Coronary artery (tissue), 2 donors: ENCODE measurements at regions not wholly inside any gene's neighbourhood (a gene's known extent, or its start where the extent isn't known, plus 50 kb on each side); places are given as distances from the start of the nearest gene placed in this dataset.

Experiments used
- DNase-seq: peaks from one replicate; pipeline ENCODE4 v3.0.0-alpha.2; 2017; ENCODE audit warnings: low spot score
- H3K27ac ChIP-seq, 2 donors: fragments of 200-600 bp; sonication (generic); one replicate each; pipeline ENCODE4 v1.5.1; 2016 to 2019
- H3K4me3 ChIP-seq: fragments of 200-600 bp; sonication (generic); 2 replicates; pipeline ENCODE4 v1.5.1; 2016; ENCODE audit warnings: mild to moderate bottlenecking, moderate library complexity
- CTCF ChIP-seq: fragments of 200-600 bp; sonication (generic); IDR thresholded peaks from one replicate; pipeline ENCODE4 v1.5.1; 2019; ENCODE audit warnings: antibody characterized with exemption

GRCh38 chr13:73598020-73598712 lies 536.0 kb downstream of the KLF12 start:
- Histone ChIP-seq H3K4me3 (no peak overlapping the region), H3K27ac (no peak overlapping the region)
- no peak for DNase-seq
- TF ChIP-seq CTCF: no peak

- no peak overlapping the region for H3K4me3 ChIP-seq
- no peak for DNase-seq
- H3K27ac ChIP-seq: no peak overlapping the region
- TF ChIP-seq CTCF: no peak
Measured at GRCh38 chr13:73596382-73596781, 537.6 kb downstream of the KLF5 start.

- Histone ChIP-seq H3K4me3 (no peak overlapping the region), H3K27ac (no peak overlapping the region)
- DNase-seq: no peak
- TF ChIP-seq CTCF: no peak
Measured at GRCh38 chr13:73593199-73593765, 534.5 kb downstream of the KLF5 start.

- no peak for TF ChIP-seq CTCF
- no peak overlapping the region for H3K4me3 ChIP-seq
- no peak overlapping the region for H3K27ac ChIP-seq
- DNase-seq: no peak
Measured at GRCh38 chr13:73591861-73592260, 533.1 kb downstream of the KLF5 start.

- H3K27ac ChIP-seq: no peak overlapping the region
- TF ChIP-seq CTCF: no peak
- no peak for DNase-seq
- H3K4me3 ChIP-seq: no peak overlapping the region
Measured at GRCh38 chr13:73590795-73591194, 532.0 kb downstream of the KLF5 start.

- no peak for DNase-seq
- no peak overlapping the region for H3K4me3 ChIP-seq
- TF ChIP-seq CTCF: no peak
- H3K27ac ChIP-seq: no peak overlapping the region
Measured at GRCh38 chr13:73585236-73585635, 526.4 kb downstream of the KLF5 start.

GRCh38 chr13:73583331-73583730 lies 524.5 kb downstream of the KLF5 start:
- no peak overlapping the region for H3K27ac ChIP-seq
- no peak for TF ChIP-seq CTCF
- no peak for DNase-seq
- no peak overlapping the region for H3K4me3 ChIP-seq
